SK-N-MC (cell line): ENCODE measurements at regions not wholly inside any gene's neighbourhood (a gene's known extent, or its start where the extent isn't known, plus 50 kb on each side); places are given as distances from the start of the nearest gene placed in this dataset.

ENCODE experiments used
- EZH2 ChIP-seq: fragments of 200-600 bp; sonication (generic); IDR thresholded peaks from one replicate; pipeline ENCODE4 v1.6.1; 2017; ENCODE audit warnings: antibody characterized with exemption
- FOXP2 ChIP-seq: optimal IDR thresholded peaks from 2 replicates; pipeline ENCODE3; 2011; ENCODE audit warnings: mild to moderate bottlenecking, moderate library complexity; ENCODE audit not compliant: insufficient read depth; ENCODE audit errors: extremely low read length, control extremely low read depth
- POLR2AphosphoS5 ChIP-seq: IDR thresholded peaks from 2 replicates; pipeline ENCODE4 v1.6.1; 2012; ENCODE audit warnings: mild to moderate bottlenecking, low read depth, low read length, borderline replicate concordance

- TF ChIP-seq EZH2 (no peak), POLR2AphosphoS5 (no peak), FOXP2 (no peak)
Measured at GRCh38 chr2:121140734-121141133, 144.3 kb downstream of the TFCP2L1 start.
